Mesenchymal stem cell (in vitro differentiated cells and primary cell): ENCODE measurements at regions not wholly inside any gene's neighbourhood (a gene's known extent, or its start where the extent isn't known, plus 50 kb on each side); places are given as distances from the start of the nearest gene placed in this dataset.
A peak's percentile ranks its signal among the peaks of the same experiment; 100 is the strongest.

ENCODE experiments used
- DNase-seq: peaks from one replicate; pipeline ENCODE4 v3.0.0-alpha.2; 2013
- H2AFZ ChIP-seq: one replicate; pipeline ENCODE4 v1.6.1; 2013; ENCODE audit warnings: low read depth, mild to moderate bottlenecking, control low read depth, inconsistent platforms, low read length, moderate library complexity
- H2AK5ac ChIP-seq: 2 replicates; pipeline ENCODE4 v1.6.1; 2013; ENCODE audit warnings: low read length, moderate library complexity, mild to moderate bottlenecking, inconsistent platforms; ENCODE audit not compliant: severe bottlenecking
- H2BK120ac ChIP-seq: one replicate; pipeline ENCODE4 v1.6.1; 2013; ENCODE audit warnings: low read depth, mild to moderate bottlenecking, inconsistent platforms, low read length, moderate library complexity
- H2BK12ac ChIP-seq, 2 experiments: one replicate each; pipeline ENCODE4 v1.6.1; 2013; ENCODE audit warnings: inconsistent platforms in 2 of 2, low read length in 2 of 2, mild to moderate bottlenecking in 2 of 2, moderate library complexity in 2 of 2, control low read depth in 1 of 2
- H2BK15ac ChIP-seq: one replicate; pipeline ENCODE4 v1.6.1; 2013; ENCODE audit warnings: mild to moderate bottlenecking, low read depth, inconsistent platforms; ENCODE audit not compliant: poor library complexity, severe bottlenecking
- H2BK5ac ChIP-seq: 2 replicates; pipeline ENCODE4 v1.6.1; 2013; ENCODE audit warnings: low read depth, mild to moderate bottlenecking, low read length, control low read depth, inconsistent platforms; ENCODE audit not compliant: poor library complexity, severe bottlenecking
- H3K14ac ChIP-seq, 2 experiments: one replicate each; pipeline ENCODE4 v1.6.1; 2013; ENCODE audit warnings: inconsistent platforms in 2 of 2, low read length in 2 of 2, control low read depth in 1 of 2, mild to moderate bottlenecking in 1 of 2, moderate library complexity in 1 of 2
- H3K18ac ChIP-seq, 2 experiments: one replicate each; pipeline ENCODE4 v1.6.1; 2013; ENCODE audit warnings: inconsistent platforms in 2 of 2, low read length in 2 of 2, control low read depth in 1 of 2, low read depth in 1 of 2, mild to moderate bottlenecking in 1 of 2
- H3K23ac ChIP-seq, 2 experiments: one replicate each; pipeline ENCODE4 v1.6.1; 2013; ENCODE audit warnings: inconsistent platforms in 2 of 2, low read length in 2 of 2, mild to moderate bottlenecking in 2 of 2, moderate library complexity in 2 of 2, control low read depth in 1 of 2
- H3K27ac ChIP-seq: 2 replicates; pipeline ENCODE4 v1.5.1; 2013; ENCODE audit warnings: mild to moderate bottlenecking, moderate library complexity, low read length, control low read depth, inconsistent platforms; ENCODE audit not compliant: poor library complexity, severe bottlenecking
- H3K27me3 ChIP-seq, 2 experiments: 2 replicates each; pipeline versions ENCODE4 v1.6.1 to v1.7.0; 2013; ENCODE audit warnings: low read length in 2 of 2, mild to moderate bottlenecking in 2 of 2, moderate library complexity in 2 of 2, control low read depth in 1 of 2, inconsistent platforms in 1 of 2; ENCODE audit not compliant: control insufficient read depth in 1 of 2, insufficient read depth in 1 of 2
- H3K36me3 ChIP-seq, 2 experiments: 2 replicates each; pipeline versions ENCODE4 v1.6.1 to v1.7.0; 2013; ENCODE audit warnings: low read length in 2 of 2, control low read depth in 1 of 2, inconsistent platforms in 1 of 2, low read depth in 1 of 2, mild to moderate bottlenecking in 1 of 2; ENCODE audit not compliant: insufficient read depth in 2 of 2, control insufficient read depth in 1 of 2
- H3K4ac ChIP-seq, 2 experiments: one replicate each; pipeline ENCODE4 v1.6.1; 2013; ENCODE audit warnings: inconsistent platforms in 2 of 2, low read length in 2 of 2, mild to moderate bottlenecking in 2 of 2, moderate library complexity in 2 of 2, control low read depth in 1 of 2, low read depth in 1 of 2
- H3K4me1 ChIP-seq: 2 replicates; pipeline ENCODE4 v1.6.1; 2013; ENCODE audit warnings: low read depth, low read length, control low read depth; ENCODE audit not compliant: control insufficient read depth, insufficient read depth
- H3K4me2 ChIP-seq: 2 replicates; pipeline ENCODE4 v1.6.1; 2013; ENCODE audit warnings: low read length, mild to moderate bottlenecking, inconsistent platforms; ENCODE audit not compliant: poor library complexity, severe bottlenecking
- H3K4me3 ChIP-seq, 2 experiments: 2 replicates each; pipeline versions ENCODE4 v1.5.1 to v1.7.0; 2013; ENCODE audit warnings: low read length in 2 of 2, mild to moderate bottlenecking in 2 of 2, control low read depth in 1 of 2, low read depth in 1 of 2; ENCODE audit not compliant: insufficient read depth in 1 of 2
- H3K79me1 ChIP-seq: replicated peaks from 2 replicates; pipeline ENCODE4 v1.6.1; 2013; ENCODE audit warnings: mild to moderate bottlenecking, control low read depth, low read length, inconsistent platforms; ENCODE audit not compliant: poor library complexity, severe bottlenecking
- H3K9ac ChIP-seq: 2 replicates; pipeline ENCODE4 v1.7.0; 2013; ENCODE audit warnings: mild to moderate bottlenecking, low read length, moderate library complexity
- H3K9me3 ChIP-seq: 2 replicates; pipeline ENCODE4 v1.7.0; 2013; ENCODE audit warnings: mild to moderate bottlenecking, low read length; ENCODE audit not compliant: control insufficient read depth
- H4K8ac ChIP-seq: one replicate; pipeline ENCODE4 v1.6.1; 2013; ENCODE audit warnings: inconsistent platforms, mild to moderate bottlenecking, low read length, moderate library complexity
- H4K91ac ChIP-seq: one replicate; pipeline ENCODE4 v1.6.1; 2013; ENCODE audit warnings: mild to moderate bottlenecking, low read length, inconsistent platforms
- WGBS: methylation state at CpG from one replicate; pipeline ENCODE4 v1.1.7; 2013; ENCODE audit warnings: mixed read lengths; 5-methylcytosine and 5-hydroxymethylcytosine counted together

DNA sequence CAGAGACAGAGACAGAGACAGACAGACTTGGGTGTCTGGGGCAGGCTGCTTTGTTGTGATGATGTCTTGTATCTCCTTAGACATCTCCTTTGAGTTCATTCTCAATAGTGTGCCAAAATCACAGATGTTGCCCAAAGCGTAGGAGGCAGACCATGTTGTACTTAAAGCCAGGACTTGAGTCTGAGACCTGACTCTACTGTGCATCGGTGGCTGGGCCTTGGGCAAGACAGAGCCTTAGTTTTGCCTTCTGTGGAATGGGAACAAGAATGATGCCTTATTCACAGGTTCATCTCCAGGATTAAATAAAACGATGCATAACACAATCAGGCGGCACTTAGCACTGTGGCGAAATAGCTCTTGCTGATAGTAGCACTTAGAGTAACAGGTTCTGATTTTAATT is 230.3 kb downstream of the AACS start:
- no peak overlapping the region for H2BK5ac ChIP-seq
- H3K4me3 ChIP-seq, result no peak overlapping the region
- H2BK12ac ChIP-seq, result no peak overlapping the region
- no peak overlapping the region for H3K27ac ChIP-seq
- DNase-seq, result no peak
- H3K27me3 ChIP-seq, result no peaks in the 10 kb centered on the region
- H2AFZ ChIP-seq, result no peak overlapping the region
- H4K8ac ChIP-seq, result no peak overlapping the region
- H2BK15ac ChIP-seq, result no peak overlapping the region
- H3K14ac ChIP-seq, result no peak overlapping the region
- no peaks in the 10 kb centered on the region for H3K9me3 ChIP-seq
- H3K4me1 ChIP-seq, result no peaks in the 10 kb centered on the region
- H4K91ac ChIP-seq, result no peak overlapping the region
- H3K79me1 ChIP-seq, result no peaks in the 10 kb centered on the region
- no peaks in the 10 kb centered on the region for H3K36me3 ChIP-seq
- no peak overlapping the region for H3K23ac ChIP-seq
- H3K4ac ChIP-seq, result no peak overlapping the region
- WGBS, result 87% methylated on average over 4 of the region's 5 CpGs
- H2AK5ac ChIP-seq, result no peak overlapping the region
- H3K18ac ChIP-seq, result no peak overlapping the region
- H3K9ac ChIP-seq, result no peak overlapping the region
- no peak overlapping the region for H2BK120ac ChIP-seq
- no peak overlapping the region for H3K4me2 ChIP-seq

DNA sequence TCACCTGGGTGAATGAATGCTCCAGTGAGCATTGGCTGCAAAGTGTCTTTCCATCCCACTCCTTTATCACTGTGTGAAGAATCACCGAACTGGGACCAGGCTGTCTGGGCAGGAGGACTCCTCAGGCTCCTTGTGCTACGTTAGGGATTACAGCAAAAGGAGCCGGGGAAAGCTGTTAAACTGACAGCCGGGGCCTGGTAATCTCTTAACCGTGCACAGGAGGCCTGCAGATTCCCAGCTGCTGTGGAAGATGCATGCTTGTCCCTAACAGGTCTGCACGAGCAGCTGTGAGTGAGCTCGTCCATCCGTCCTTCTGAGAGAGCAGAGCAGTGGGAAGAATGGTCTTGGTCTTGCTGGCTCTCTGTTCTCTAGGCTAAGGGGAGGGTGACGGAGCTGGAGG is 231.5 kb downstream of the AACS start:
- peak overlapping the region in 1 of 2 experiments; percentile 27 for H3K4me3 ChIP-seq
- H2BK120ac ChIP-seq, result no peak overlapping the region
- H3K4me2 ChIP-seq, result no peak overlapping the region
- H2AK5ac ChIP-seq, result no peak overlapping the region
- H3K27ac ChIP-seq, result no peak overlapping the region
- no peaks in the 10 kb centered on the region for H3K9me3 ChIP-seq
- H3K27me3 ChIP-seq, result no peaks in the 10 kb centered on the region
- no peak overlapping the region for H2BK12ac ChIP-seq
- H2BK5ac ChIP-seq, result no peak overlapping the region
- no peak overlapping the region for H3K4ac ChIP-seq
- H3K18ac ChIP-seq, result no peak overlapping the region
- no peak overlapping the region for H3K14ac ChIP-seq
- H3K23ac ChIP-seq, result no peak overlapping the region
- no peak overlapping the region for H3K9ac ChIP-seq
- no peak overlapping the region for H4K91ac ChIP-seq
- H4K8ac ChIP-seq, result no peak overlapping the region
- H3K36me3 ChIP-seq, result no peaks in the 10 kb centered on the region
- DNase-seq, result no peak
- H2BK15ac ChIP-seq, result no peak overlapping the region
- no peak overlapping the region for H2AFZ ChIP-seq
- WGBS, result 53% methylated on average over 9 of the region's 9 CpGs
- no peaks in the 10 kb centered on the region for H3K4me1 ChIP-seq
- no peaks in the 10 kb centered on the region for H3K79me1 ChIP-seq

DNA sequence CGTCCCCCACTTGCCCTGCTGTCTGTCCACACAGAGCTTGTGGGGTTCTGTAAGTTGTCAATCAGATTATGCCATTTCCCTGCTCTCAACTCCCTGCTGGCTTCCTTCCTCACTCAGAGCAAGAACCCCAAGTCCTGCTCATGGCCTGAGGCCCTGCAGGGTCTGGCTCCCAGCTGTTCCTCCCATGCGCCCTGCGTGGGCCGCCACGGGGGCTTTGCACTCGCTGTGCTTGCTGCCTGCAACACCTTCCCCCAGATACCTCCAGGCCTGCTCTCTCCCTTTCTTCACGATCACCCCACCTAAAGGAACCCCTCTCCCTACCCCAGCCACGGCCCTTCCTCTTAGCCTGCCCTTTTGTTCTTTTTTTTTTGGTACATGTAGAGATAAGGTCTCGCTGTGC is 234.6 kb downstream of the AACS start:
- no peak for DNase-seq
- no peak overlapping the region for H2BK5ac ChIP-seq
- H4K91ac ChIP-seq, result no peak overlapping the region
- no peak overlapping the region for H3K4ac ChIP-seq
- H3K9me3 ChIP-seq, result no peaks in the 10 kb centered on the region
- H2AK5ac ChIP-seq, result no peak overlapping the region
- no peak overlapping the region for H3K9ac ChIP-seq
- H3K36me3 ChIP-seq, result no peaks in the 10 kb centered on the region
- no peaks in the 10 kb centered on the region for H3K4me1 ChIP-seq
- H2BK12ac ChIP-seq, result no peak overlapping the region
- no peak overlapping the region for H3K14ac ChIP-seq
- H3K79me1 ChIP-seq, result no peaks in the 10 kb centered on the region
- no peak overlapping the region for H2BK15ac ChIP-seq
- H3K18ac ChIP-seq, result no peak overlapping the region
- no peak overlapping the region for H4K8ac ChIP-seq
- no peak overlapping the region for H3K4me2 ChIP-seq
- H2AFZ ChIP-seq, result no peak overlapping the region
- H2BK120ac ChIP-seq, result no peak overlapping the region
- no peak overlapping the region for H3K4me3 ChIP-seq
- WGBS, result 84% methylated on average over 9 of the region's 9 CpGs
- H3K27me3 ChIP-seq, result no peaks in the 10 kb centered on the region
- H3K27ac ChIP-seq, result no peak overlapping the region
- no peak overlapping the region for H3K23ac ChIP-seq

GRCh38 chr12:125300249-125300648 is 235.0 kb downstream of the AACS start:
- H3K18ac ChIP-seq, result no peak overlapping the region
- H3K4ac ChIP-seq, result no peak overlapping the region
- H4K91ac ChIP-seq, result no peak overlapping the region
- no peak overlapping the region for H3K9ac ChIP-seq
- no peaks in the 10 kb centered on the region for H3K27me3 ChIP-seq
- H2AK5ac ChIP-seq, result no peak overlapping the region
- H2BK12ac ChIP-seq, result no peak overlapping the region
- H3K9me3 ChIP-seq, result no peaks in the 10 kb centered on the region
- H3K4me3 ChIP-seq, result no peak overlapping the region
- no peak overlapping the region for H2BK5ac ChIP-seq
- no peak overlapping the region for H2AFZ ChIP-seq
- H3K14ac ChIP-seq, result no peak overlapping the region
- no peak overlapping the region for H4K8ac ChIP-seq
- no peak overlapping the region for H3K27ac ChIP-seq
- no peak overlapping the region for H3K23ac ChIP-seq
- H2BK120ac ChIP-seq, result no peak overlapping the region
- no peaks in the 10 kb centered on the region for H3K79me1 ChIP-seq
- no peak for DNase-seq
- no peaks in the 10 kb centered on the region for H3K36me3 ChIP-seq
- no peaks in the 10 kb centered on the region for H3K4me1 ChIP-seq
- H2BK15ac ChIP-seq, result no peak overlapping the region
- no peak overlapping the region for H3K4me2 ChIP-seq
- 58% methylated on average over 3 of the region's 3 CpGs for WGBS
